ENCODE measurements at regions not wholly inside any gene's neighbourhood (a gene's known extent, or its start where the extent isn't known, plus 50 kb on each side); places are given as distances from the start of the nearest gene placed in this dataset.

GRCh38 chr4:89177807-89178206 is 66.5 kb downstream of the TIGD2 start:
- TF ChIP-seq, protein P1, sequence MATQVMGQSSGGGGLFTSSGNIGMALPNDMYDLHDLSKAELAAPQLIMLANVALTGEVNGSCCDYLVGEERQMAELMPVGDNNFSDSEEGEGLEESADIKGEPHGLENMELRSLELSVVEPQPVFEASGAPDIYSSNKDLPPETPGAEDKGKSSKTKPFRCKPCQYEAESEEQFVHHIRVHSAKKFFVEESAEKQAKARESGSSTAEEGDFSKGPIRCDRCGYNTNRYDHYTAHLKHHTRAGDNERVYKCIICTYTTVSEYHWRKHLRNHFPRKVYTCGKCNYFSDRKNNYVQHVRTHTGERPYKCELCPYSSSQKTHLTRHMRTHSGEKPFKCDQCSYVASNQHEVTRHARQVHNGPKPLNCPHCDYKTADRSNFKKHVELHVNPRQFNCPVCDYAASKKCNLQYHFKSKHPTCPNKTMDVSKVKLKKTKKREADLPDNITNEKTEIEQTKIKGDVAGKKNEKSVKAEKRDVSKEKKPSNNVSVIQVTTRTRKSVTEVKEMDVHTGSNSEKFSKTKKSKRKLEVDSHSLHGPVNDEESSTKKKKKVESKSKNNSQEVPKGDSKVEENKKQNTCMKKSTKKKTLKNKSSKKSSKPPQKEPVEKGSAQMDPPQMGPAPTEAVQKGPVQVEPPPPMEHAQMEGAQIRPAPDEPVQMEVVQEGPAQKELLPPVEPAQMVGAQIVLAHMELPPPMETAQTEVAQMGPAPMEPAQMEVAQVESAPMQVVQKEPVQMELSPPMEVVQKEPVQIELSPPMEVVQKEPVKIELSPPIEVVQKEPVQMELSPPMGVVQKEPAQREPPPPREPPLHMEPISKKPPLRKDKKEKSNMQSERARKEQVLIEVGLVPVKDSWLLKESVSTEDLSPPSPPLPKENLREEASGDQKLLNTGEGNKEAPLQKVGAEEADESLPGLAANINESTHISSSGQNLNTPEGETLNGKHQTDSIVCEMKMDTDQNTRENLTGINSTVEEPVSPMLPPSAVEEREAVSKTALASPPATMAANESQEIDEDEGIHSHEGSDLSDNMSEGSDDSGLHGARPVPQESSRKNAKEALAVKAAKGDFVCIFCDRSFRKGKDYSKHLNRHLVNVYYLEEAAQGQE (IDR thresholded peaks at IDR 0.05; ENCODE audit: unreplicated experiment): no peak
- TF ChIP-seq CTCF (conservative IDR thresholded peaks at IDR 0.05; ENCODE audit: low read depth in 2 of 2): no peak

All from GM23338 (cell line).